HepG2 (cell line): ENCODE measurements at regions not wholly inside any gene's neighbourhood (a gene's known extent, or its start where the extent isn't known, plus 50 kb on each side); places are given as distances from the start of the nearest gene placed in this dataset.

ENCODE experiments used
- ATAC-seq: fragments of 200-7000 bp; cut with Tn5 transposase; 3 replicates; pipeline ENCODE4 v1.9.1; 2020; ENCODE audit warnings: mild to moderate bottlenecking, moderate library complexity
- BruUV-seq: library from RNA; stranded (reverse); fragments of 400-500 nt; replicated peaks from 2 replicates; lab custom pipeline; 2021; lab: Mats Ljungman, UMichigan
- CTCF ChIA-PET: fragments of 300-600 bp; formaldehyde crosslinking; extraction: SDS; loops from one replicate; lab custom pipeline; 2021; ENCODE audit warnings: low total read pairs, inconsistent platforms, low intra/inter-chr PET ratio; lab: Yijun Ruan, JAX
- POLR2A ChIA-PET: fragments of 350-600 bp; sonication (Branson Sonifier 250); formaldehyde crosslinking; loops from one replicate; lab custom pipeline; 2020; ENCODE audit warnings: antibody characterized with exemption, inconsistent platforms; lab: Yijun Ruan, JAX
- DNase-seq: peaks from one replicate; pipeline ENCODE4 v3.0.0-alpha.2; 2015; ENCODE audit warnings: low spot score
- FAIRE-seq: peaks from 3 replicates; lab custom pipeline; 2011; peaks lifted over from hg19 to GRCh38; lab: Jason Lieb, UNC
- H2AFZ ChIP-seq: one replicate; pipeline ENCODE4 v1.6.1; 2011; ENCODE audit warnings: low read length, inconsistent platforms
- H3K27ac ChIP-seq: fragments of 300-600 bp; 3 replicates; pipeline ENCODE4 v1.8.0; 2011; ENCODE audit warnings: mixed run types, mild to moderate bottlenecking, mixed read lengths, low read length, inconsistent platforms; ENCODE audit not compliant: insufficient read depth; ENCODE audit errors: extremely low read length
- H3K27me3 ChIP-seq, 2 experiments: fragments of 200-600 bp in 1 of 2; 2 replicates in 1 of 2; 3 replicates in 1 of 2; pipeline versions ENCODE4 v1.6.0 to v1.8.0; 2011; ENCODE audit warnings: low read length in 2 of 2, mild to moderate bottlenecking in 2 of 2, moderate library complexity in 2 of 2, inconsistent platforms in 1 of 2; ENCODE audit not compliant: insufficient read depth in 2 of 2, control insufficient read depth in 1 of 2
- H3K36me3 ChIP-seq, 2 experiments: fragments of 200-600 bp in 1 of 2; replicated peaks in 1 of 2; 2 replicates in 1 of 2; 3 replicates in 1 of 2; pipeline versions ENCODE4 v1.5.1 to v1.8.0; 2011; ENCODE audit warnings: low read length in 2 of 2, inconsistent platforms in 1 of 2; ENCODE audit not compliant: insufficient read depth in 2 of 2, control insufficient read depth in 1 of 2
- H3K4me1 ChIP-seq: 2 replicates; pipeline ENCODE4 v1.5.1; 2012; ENCODE audit warnings: low read length, inconsistent platforms; ENCODE audit not compliant: insufficient read depth
- H3K4me2 ChIP-seq: 2 replicates; pipeline ENCODE4 v1.6.0; 2011; ENCODE audit warnings: low read depth, low read length, inconsistent platforms
- H3K4me3 ChIP-seq, 3 experiments: fragments of 200-600 bp in 1 of 3; sonication (generic), shearing (Covaris generic) in 1 of 3; replicated peaks in 1 of 3; 2 replicates each; pipeline ENCODE4 v1.5.1; 2011 to 2016; ENCODE audit warnings: low read length in 3 of 3, inconsistent platforms in 2 of 3, low read depth in 2 of 3, mild to moderate bottlenecking in 2 of 3, control low read depth in 1 of 3, mixed read lengths in 1 of 3; ENCODE audit not compliant: insufficient read depth in 1 of 3
- H3K79me2 ChIP-seq: one replicate; pipeline ENCODE4 v1.6.1; 2011; ENCODE audit warnings: low read length, inconsistent platforms; ENCODE audit not compliant: insufficient read depth
- H3K9ac ChIP-seq: 2 replicates; pipeline ENCODE4 v1.6.0; 2011; ENCODE audit warnings: mild to moderate bottlenecking, low read depth, low read length, inconsistent platforms; ENCODE audit not compliant: insufficient read depth
- H3K9me3 ChIP-seq: 2 replicates; pipeline ENCODE4 v1.5.1; 2012; ENCODE audit warnings: mild to moderate bottlenecking, low read length
- H4K20me1 ChIP-seq: 2 replicates; pipeline ENCODE4 v1.6.0; 2011; ENCODE audit warnings: inconsistent platforms, mild to moderate bottlenecking, low read length, moderate library complexity; ENCODE audit not compliant: insufficient read depth
- CBX1 ChIP-seq: IDR thresholded peaks from one replicate; pipeline ENCODE4 v1.6.1; 2016; ENCODE audit warnings: antibody characterized with exemption, low read depth
- CEBPG ChIP-seq: IDR thresholded peaks from 2 replicates; pipeline ENCODE4 v1.6.1; 2016
- EP300 ChIP-seq, 3 experiments: sonication (generic) in 1 of 3; formaldehyde crosslinking in 1 of 3; IDR thresholded peaks; 2 replicates each; pipeline versions ENCODE4 v1.5.1 to v1.6.1; 2011 to 2020; ENCODE audit warnings: low read depth in 2 of 3, low read length in 2 of 3, borderline replicate concordance in 1 of 3, improper control_type of control experiment in 1 of 3, mild to moderate bottlenecking in 1 of 3, missing genetic modification reagents in 1 of 3, moderate library complexity in 1 of 3
- GFI1 ChIP-seq: sonication (generic); formaldehyde crosslinking; IDR thresholded peaks from 2 replicates; pipeline ENCODE4 v1.5.0; 2020; ENCODE audit warnings: missing genetic modification reagents, mild to moderate bottlenecking, borderline replicate concordance
- HBP1 ChIP-seq: IDR thresholded peaks from 2 replicates; pipeline ENCODE4 v1.6.1; 2016; ENCODE audit warnings: low read depth, control low read depth
- HOMEZ ChIP-seq: IDR thresholded peaks from 2 replicates; pipeline ENCODE4 v1.6.1; 2016; ENCODE audit warnings: low read depth
- IRF1 ChIP-seq: sonication (generic); formaldehyde crosslinking; IDR thresholded peaks from 2 replicates; pipeline ENCODE4 v1.4.0; 2020; ENCODE audit warnings: low read depth, mild to moderate bottlenecking, missing genetic modification reagents
- RARA ChIP-seq: IDR thresholded peaks from 2 replicates; pipeline ENCODE4 v1.6.1; 2016; ENCODE audit warnings: missing genetic modification reagents, missing compliant biosample characterization
- SIX1 ChIP-seq: sonication (generic); formaldehyde crosslinking; IDR thresholded peaks from 2 replicates; pipeline ENCODE4 v1.4.0; 2020; ENCODE audit warnings: missing genetic modification reagents, borderline replicate concordance
- TCF7L2 ChIP-seq: IDR thresholded peaks from 2 replicates; pipeline ENCODE4 v1.6.1; 2011; ENCODE audit warnings: mild to moderate bottlenecking, low read depth, low read length, moderate library complexity
- ZGPAT ChIP-seq: IDR thresholded peaks from 2 replicates; pipeline ENCODE4 v1.6.1; 2016; ENCODE audit warnings: mild to moderate bottlenecking
- WGBS: methylation state at CpG from one replicate; pipeline ENCODE4 v1.1.6; 2017; ENCODE audit warnings: low lambda C conversion rate; 5-methylcytosine and 5-hydroxymethylcytosine counted together
- in situ Hi-C: cut with HindIII; loops from 2 replicates; pipeline ENCODE4 v1.10.0; 2017; ENCODE audit warnings: low pct_unique_long_range_greater_than_20kb; ENCODE audit not compliant: extremely low pct_ligation_motif_present
- intact Hi-C: fragments of 100-400 bp; cut with micrococcal nuclease; formaldehyde crosslinking; loops from one replicate; pipeline ENCODE4 v1.10.0; 2022; ENCODE audit not compliant: unreplicated experiment

- DNase-seq (peak; percentile 90), FAIRE-seq (no peak), ATAC-seq (peak; percentile 92)
- POLR2A ChIA-PET: interaction anchor here (0.6 to 1.5 kb wide), 5 partner anchors 65 to 432 kb away, joined by 3 to 5 read pairs (median 3); no protein-coding TSS in a partner anchor
- H3K27me3 ChIP-seq: no peaks in the 10 kb centered on the region
- H3K4me2 ChIP-seq: peak overlapping the region; percentile 64
- H2AFZ ChIP-seq: no peak overlapping the region
- H3K27ac ChIP-seq: peak overlapping the region; percentile 71
- in situ Hi-C loops: loop anchor here (5.0 kb wide), 1 partner anchor 85 kb away; no protein-coding TSS in a partner anchor
- H3K36me3 ChIP-seq: no peaks in the 10 kb centered on the region
- H4K20me1 ChIP-seq: no peaks in the 10 kb centered on the region
- H3K79me2 ChIP-seq: no peaks in the 10 kb centered on the region
- peaks cover 58% of the 10 kb centered on the region for H3K4me1 ChIP-seq
- intact Hi-C loops: loop anchor here (2.0 to 10.0 kb wide), 5 partner anchors 66 to 1022 kb away; partner anchors contain the start of gene RTKN2
- WGBS: 2% methylated on average over 4 of the region's 4 CpGs
- BruUV-seq: no TSS peak
- peak overlapping the region; percentile 19 to 49 (median 44); a peak in 4 of 6 replicates for H3K4me3 ChIP-seq
- H3K9ac ChIP-seq: peak overlapping the region; percentile 51
- H3K9me3 ChIP-seq: no peaks in the 10 kb centered on the region
- CTCF ChIA-PET: interaction anchor here (0.8 kb wide), 1 partner anchor 87 kb away, joined by 3 read pairs; no protein-coding TSS in a partner anchor
- 0 out of 2 replicates have a peak, but pooled peaks have one; percentile 13 for TF ChIP-seq CEBPG (CRISPR knock-in tag)
- 0 out of 2 replicates have a peak, but pooled peaks have one; percentile 44 for TF ChIP-seq HOMEZ
- peak; percentile 21; the same call in 1 of the 2 replicates for TF ChIP-seq ZGPAT (CRISPR knock-in tag)
- no peak for TF ChIP-seq TCF7L2
- TF ChIP-seq IRF1 (CRISPR knock-in tag): no peak
- TF ChIP-seq GFI1 (CRISPR knock-in tag): 0 out of 2 replicates have a peak, but pooled peaks have one; percentile 29
- peak; percentile 26; the same call in 1 of the 2 replicates for TF ChIP-seq RARA
- TF ChIP-seq EP300 (IDR thresholded peaks at IDR 0.05; ENCODE audit: low read depth in 2 of 2, low read length in 2 of 2): peak; percentile 24 to 85; a peak in 2 of 4 replicates
- TF ChIP-seq EP300 (CRISPR knock-in tag; IDR thresholded peaks at IDR 0.05; ENCODE audit: borderline replicate concordance): no peak
- no peak for TF ChIP-seq HBP1 (CRISPR knock-in tag)
- no peak for TF ChIP-seq CBX1
- TF ChIP-seq SIX1 (CRISPR knock-in tag): peak; percentile 91; the same call in 1 of the 2 replicates
These were observed 64.4 kb upstream of the ARID5B start for GRCh38 chr10:61836888-61837754.
